HepG2 (cell line): ENCODE measurements at regions not wholly inside any gene's neighbourhood (a gene's known extent, or its start where the extent isn't known, plus 50 kb on each side); places are given as distances from the start of the nearest gene placed in this dataset.

Source experiments
- ATAC-seq: fragments of 200-7000 bp; cut with Tn5 transposase; 3 replicates; pipeline ENCODE4 v1.9.1; 2020; ENCODE audit warnings: mild to moderate bottlenecking, moderate library complexity
- BruUV-seq: library from RNA; stranded (reverse); fragments of 400-500 nt; replicated peaks from 2 replicates; lab custom pipeline; 2021; lab: Mats Ljungman, UMichigan
- CTCF ChIA-PET: fragments of 300-600 bp; formaldehyde crosslinking; extraction: SDS; loops from one replicate; lab custom pipeline; 2021; ENCODE audit warnings: low total read pairs, inconsistent platforms, low intra/inter-chr PET ratio; lab: Yijun Ruan, JAX
- POLR2A ChIA-PET: fragments of 350-600 bp; sonication (Branson Sonifier 250); formaldehyde crosslinking; loops from one replicate; lab custom pipeline; 2020; ENCODE audit warnings: antibody characterized with exemption, inconsistent platforms; lab: Yijun Ruan, JAX
- DNase-seq: peaks from one replicate; pipeline ENCODE4 v3.0.0-alpha.2; 2015; ENCODE audit warnings: low spot score
- FAIRE-seq: peaks from 3 replicates; lab custom pipeline; 2011; peaks lifted over from hg19 to GRCh38; lab: Jason Lieb, UNC
- H2AFZ ChIP-seq: one replicate; pipeline ENCODE4 v1.6.1; 2011; ENCODE audit warnings: low read length, inconsistent platforms
- H3K27ac ChIP-seq: fragments of 300-600 bp; 3 replicates; pipeline ENCODE4 v1.8.0; 2011; ENCODE audit warnings: mixed run types, mild to moderate bottlenecking, mixed read lengths, low read length, inconsistent platforms; ENCODE audit not compliant: insufficient read depth; ENCODE audit errors: extremely low read length
- H3K27me3 ChIP-seq, 2 experiments: fragments of 200-600 bp in 1 of 2; 2 replicates in 1 of 2; 3 replicates in 1 of 2; pipeline versions ENCODE4 v1.6.0 to v1.8.0; 2011; ENCODE audit warnings: low read length in 2 of 2, mild to moderate bottlenecking in 2 of 2, moderate library complexity in 2 of 2, inconsistent platforms in 1 of 2; ENCODE audit not compliant: insufficient read depth in 2 of 2, control insufficient read depth in 1 of 2
- H3K36me3 ChIP-seq, 2 experiments: fragments of 200-600 bp in 1 of 2; replicated peaks in 1 of 2; 2 replicates in 1 of 2; 3 replicates in 1 of 2; pipeline versions ENCODE4 v1.5.1 to v1.8.0; 2011; ENCODE audit warnings: low read length in 2 of 2, inconsistent platforms in 1 of 2; ENCODE audit not compliant: insufficient read depth in 2 of 2, control insufficient read depth in 1 of 2
- H3K4me1 ChIP-seq: 2 replicates; pipeline ENCODE4 v1.5.1; 2012; ENCODE audit warnings: low read length, inconsistent platforms; ENCODE audit not compliant: insufficient read depth
- H3K4me2 ChIP-seq: 2 replicates; pipeline ENCODE4 v1.6.0; 2011; ENCODE audit warnings: low read depth, low read length, inconsistent platforms
- H3K4me3 ChIP-seq, 3 experiments: fragments of 200-600 bp in 1 of 3; sonication (generic), shearing (Covaris generic) in 1 of 3; replicated peaks in 1 of 3; 2 replicates each; pipeline ENCODE4 v1.5.1; 2011 to 2016; ENCODE audit warnings: low read length in 3 of 3, inconsistent platforms in 2 of 3, low read depth in 2 of 3, mild to moderate bottlenecking in 2 of 3, control low read depth in 1 of 3, mixed read lengths in 1 of 3; ENCODE audit not compliant: insufficient read depth in 1 of 3
- H3K79me2 ChIP-seq: one replicate; pipeline ENCODE4 v1.6.1; 2011; ENCODE audit warnings: low read length, inconsistent platforms; ENCODE audit not compliant: insufficient read depth
- H3K9ac ChIP-seq: 2 replicates; pipeline ENCODE4 v1.6.0; 2011; ENCODE audit warnings: mild to moderate bottlenecking, low read depth, low read length, inconsistent platforms; ENCODE audit not compliant: insufficient read depth
- H3K9me3 ChIP-seq: 2 replicates; pipeline ENCODE4 v1.5.1; 2012; ENCODE audit warnings: mild to moderate bottlenecking, low read length
- H4K20me1 ChIP-seq: 2 replicates; pipeline ENCODE4 v1.6.0; 2011; ENCODE audit warnings: inconsistent platforms, mild to moderate bottlenecking, low read length, moderate library complexity; ENCODE audit not compliant: insufficient read depth
- ARNT ChIP-seq: fragments of 450-650 bp; IDR thresholded peaks from 2 replicates; pipeline ENCODE4 v1.6.1; 2017
- ATRX ChIP-seq: sonication (generic); formaldehyde crosslinking; IDR thresholded peaks from 2 replicates; pipeline ENCODE4 v1.4.0; 2020; ENCODE audit warnings: missing genetic modification reagents, borderline replicate concordance
- POGK ChIP-seq: sonication (generic); formaldehyde crosslinking; conservative IDR thresholded peaks from 2 replicates; pipeline ENCODE4 v1.8.0; 2022; ENCODE audit warnings: mild to moderate bottlenecking, moderate library complexity, missing genetic modification reagents
- REPIN1 ChIP-seq: sonication (generic); formaldehyde crosslinking; IDR thresholded peaks from 2 replicates; pipeline ENCODE4 v1.8.0; 2022; ENCODE audit warnings: missing genetic modification reagents, low read depth, mild to moderate bottlenecking, borderline replicate concordance
- TSC22D2 ChIP-seq: sonication (generic); formaldehyde crosslinking; IDR thresholded peaks from 2 replicates; pipeline ENCODE4 v1.5.1; 2020; ENCODE audit warnings: missing genetic modification reagents, mild to moderate bottlenecking, borderline replicate concordance
- ZFP82 ChIP-seq: sonication (generic); formaldehyde crosslinking; IDR thresholded peaks from 2 replicates; pipeline ENCODE4 v1.5.1; 2020; ENCODE audit warnings: mild to moderate bottlenecking, missing genetic modification reagents, borderline replicate concordance
- ZNF232 ChIP-seq: sonication (generic); formaldehyde crosslinking; IDR thresholded peaks from 2 replicates; pipeline ENCODE4 v1.4.0; 2020; ENCODE audit warnings: missing genetic modification reagents, borderline replicate concordance
- ZNF292 ChIP-seq: sonication (generic); formaldehyde crosslinking; IDR thresholded peaks from 2 replicates; pipeline ENCODE4 v1.8.1; 2022; ENCODE audit warnings: mild to moderate bottlenecking, low read depth, missing genetic modification reagents, borderline replicate concordance
- ZNF441 ChIP-seq: sonication (generic); formaldehyde crosslinking; IDR thresholded peaks from 2 replicates; pipeline ENCODE4 v1.7.0; 2021; ENCODE audit warnings: missing genetic modification reagents, borderline replicate concordance
- ZNF607 ChIP-seq: sonication (generic); formaldehyde crosslinking; IDR thresholded peaks from 2 replicates; pipeline ENCODE4 v1.5.1; 2020; ENCODE audit warnings: missing genetic modification reagents, mild to moderate bottlenecking, borderline replicate concordance
- ZNF614 ChIP-seq: IDR thresholded peaks from 2 replicates; pipeline ENCODE4 v1.6.1; 2018; ENCODE audit warnings: missing biosample characterization, missing genetic modification reagents, inconsistent platforms, borderline replicate concordance
- ZNF710 ChIP-seq: sonication (generic); formaldehyde crosslinking; IDR thresholded peaks from 2 replicates; pipeline ENCODE4 v1.5.0; 2020; ENCODE audit warnings: mild to moderate bottlenecking, missing genetic modification reagents, borderline replicate concordance
- WGBS: methylation state at CpG from one replicate; pipeline ENCODE4 v1.1.6; 2017; ENCODE audit warnings: low lambda C conversion rate; 5-methylcytosine and 5-hydroxymethylcytosine counted together
- in situ Hi-C: cut with HindIII; loops from 2 replicates; pipeline ENCODE4 v1.10.0; 2017; ENCODE audit warnings: low pct_unique_long_range_greater_than_20kb; ENCODE audit not compliant: extremely low pct_ligation_motif_present
- intact Hi-C: fragments of 100-400 bp; cut with micrococcal nuclease; formaldehyde crosslinking; loops from one replicate; pipeline ENCODE4 v1.10.0; 2022; ENCODE audit not compliant: unreplicated experiment
- TF ChIP-seq, protein P1 (sequence below): sonication (generic); formaldehyde crosslinking; IDR thresholded peaks from 2 replicates; pipeline ENCODE4 v1.4.0; 2020; ENCODE audit warnings: missing genetic modification reagents
- TF ChIP-seq, protein P2 (sequence below): sonication (generic); formaldehyde crosslinking; IDR thresholded peaks from 2 replicates; pipeline ENCODE4 v1.4.0; 2020; ENCODE audit warnings: missing genetic modification reagents

- no peak overlapping the region for H2AFZ ChIP-seq
- 0% methylated on average over 3 of the region's 3 CpGs for WGBS
- intact Hi-C loops: no loop called here
- H3K79me2 ChIP-seq: no peaks in the 10 kb centered on the region
- H3K4me2 ChIP-seq: no peak overlapping the region
- H3K9me3 ChIP-seq: no peaks in the 10 kb centered on the region
- no peaks in the 10 kb centered on the region for H3K4me1 ChIP-seq
- H4K20me1 ChIP-seq: no peaks in the 10 kb centered on the region
- H3K4me3 ChIP-seq: no peak overlapping the region
- no peak for DNase-seq
- in situ Hi-C loops: no loop called here
- FAIRE-seq: no peak
- no peak for ATAC-seq
- no TSS peak for BruUV-seq
- H3K27ac ChIP-seq: no peak overlapping the region
- H3K27me3 ChIP-seq: no peaks in the 10 kb centered on the region
- ChIA-PET POLR2A (no interaction called here), CTCF (no interaction called here)
- no peaks in the 10 kb centered on the region for H3K36me3 ChIP-seq
- H3K9ac ChIP-seq: no peak overlapping the region
- no peak for TF ChIP-seq ZNF232 (CRISPR knock-in tag)
- no peak for TF ChIP-seq ATRX
- no peak for TF ChIP-seq ZNF614 (CRISPR knock-in tag)
- no peak for TF ChIP-seq ZNF710 (CRISPR knock-in tag)
- TF ChIP-seq POGK (CRISPR knock-in tag): no peak
- no peak for TF ChIP-seq ZNF607 (CRISPR knock-in tag)
- TF ChIP-seq ZNF441: no peak
- TF ChIP-seq ZFP82 (CRISPR knock-in tag): no peak
- TF ChIP-seq REPIN1: no peak
- no peak for TF ChIP-seq TSC22D2 (CRISPR knock-in tag)
- TF ChIP-seq ZNF292 (CRISPR knock-in tag): no peak
- TF ChIP-seq, protein P1, sequence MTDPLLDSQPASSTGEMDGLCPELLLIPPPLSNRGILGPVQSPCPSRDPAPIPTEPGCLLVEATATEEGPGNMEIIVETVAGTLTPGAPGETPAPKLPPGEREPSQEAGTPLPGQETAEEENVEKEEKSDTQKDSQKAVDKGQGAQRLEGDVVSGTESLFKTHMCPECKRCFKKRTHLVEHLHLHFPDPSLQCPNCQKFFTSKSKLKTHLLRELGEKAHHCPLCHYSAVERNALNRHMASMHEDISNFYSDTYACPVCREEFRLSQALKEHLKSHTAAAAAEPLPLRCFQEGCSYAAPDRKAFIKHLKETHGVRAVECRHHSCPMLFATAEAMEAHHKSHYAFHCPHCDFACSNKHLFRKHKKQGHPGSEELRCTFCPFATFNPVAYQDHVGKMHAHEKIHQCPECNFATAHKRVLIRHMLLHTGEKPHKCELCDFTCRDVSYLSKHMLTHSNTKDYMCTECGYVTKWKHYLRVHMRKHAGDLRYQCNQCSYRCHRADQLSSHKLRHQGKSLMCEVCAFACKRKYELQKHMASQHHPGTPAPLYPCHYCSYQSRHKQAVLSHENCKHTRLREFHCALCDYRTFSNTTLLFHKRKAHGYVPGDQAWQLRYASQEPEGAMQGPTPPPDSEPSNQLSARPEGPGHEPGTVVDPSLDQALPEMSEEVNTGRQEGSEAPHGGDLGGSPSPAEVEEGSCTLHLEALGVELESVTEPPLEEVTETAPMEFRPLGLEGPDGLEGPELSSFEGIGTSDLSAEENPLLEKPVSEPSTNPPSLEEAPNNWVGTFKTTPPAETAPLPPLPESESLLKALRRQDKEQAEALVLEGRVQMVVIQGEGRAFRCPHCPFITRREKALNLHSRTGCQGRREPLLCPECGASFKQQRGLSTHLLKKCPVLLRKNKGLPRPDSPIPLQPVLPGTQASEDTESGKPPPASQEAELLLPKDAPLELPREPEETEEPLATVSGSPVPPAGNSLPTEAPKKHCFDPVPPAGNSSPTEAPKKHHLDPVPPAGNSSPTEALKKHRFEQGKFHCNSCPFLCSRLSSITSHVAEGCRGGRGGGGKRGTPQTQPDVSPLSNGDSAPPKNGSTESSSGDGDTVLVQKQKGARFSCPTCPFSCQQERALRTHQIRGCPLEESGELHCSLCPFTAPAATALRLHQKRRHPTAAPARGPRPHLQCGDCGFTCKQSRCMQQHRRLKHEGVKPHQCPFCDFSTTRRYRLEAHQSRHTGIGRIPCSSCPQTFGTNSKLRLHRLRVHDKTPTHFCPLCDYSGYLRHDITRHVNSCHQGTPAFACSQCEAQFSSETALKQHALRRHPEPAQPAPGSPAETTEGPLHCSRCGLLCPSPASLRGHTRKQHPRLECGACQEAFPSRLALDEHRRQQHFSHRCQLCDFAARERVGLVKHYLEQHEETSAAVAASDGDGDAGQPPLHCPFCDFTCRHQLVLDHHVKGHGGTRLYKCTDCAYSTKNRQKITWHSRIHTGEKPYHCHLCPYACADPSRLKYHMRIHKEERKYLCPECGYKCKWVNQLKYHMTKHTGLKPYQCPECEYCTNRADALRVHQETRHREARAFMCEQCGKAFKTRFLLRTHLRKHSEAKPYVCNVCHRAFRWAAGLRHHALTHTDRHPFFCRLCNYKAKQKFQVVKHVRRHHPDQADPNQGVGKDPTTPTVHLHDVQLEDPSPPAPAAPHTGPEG (CRISPR knock-in tag): no peak
- TF ChIP-seq, protein P2, sequence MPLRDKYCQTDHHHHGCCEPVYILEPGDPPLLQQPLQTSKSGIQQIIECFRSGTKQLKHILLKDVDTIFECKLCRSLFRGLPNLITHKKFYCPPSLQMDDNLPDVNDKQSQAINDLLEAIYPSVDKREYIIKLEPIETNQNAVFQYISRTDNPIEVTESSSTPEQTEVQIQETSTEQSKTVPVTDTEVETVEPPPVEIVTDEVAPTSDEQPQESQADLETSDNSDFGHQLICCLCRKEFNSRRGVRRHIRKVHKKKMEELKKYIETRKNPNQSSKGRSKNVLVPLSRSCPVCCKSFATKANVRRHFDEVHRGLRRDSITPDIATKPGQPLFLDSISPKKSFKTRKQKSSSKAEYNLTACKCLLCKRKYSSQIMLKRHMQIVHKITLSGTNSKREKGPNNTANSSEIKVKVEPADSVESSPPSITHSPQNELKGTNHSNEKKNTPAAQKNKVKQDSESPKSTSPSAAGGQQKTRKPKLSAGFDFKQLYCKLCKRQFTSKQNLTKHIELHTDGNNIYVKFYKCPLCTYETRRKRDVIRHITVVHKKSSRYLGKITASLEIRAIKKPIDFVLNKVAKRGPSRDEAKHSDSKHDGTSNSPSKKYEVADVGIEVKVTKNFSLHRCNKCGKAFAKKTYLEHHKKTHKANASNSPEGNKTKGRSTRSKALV (CRISPR knock-in tag): no peak
- TF ChIP-seq ARNT: no peak
Observed at GRCh38 chr4:133863153-133863552, 338.4 kb downstream of the PABPC4L start.
